Hepatocyte (in vitro differentiated cells): ENCODE measurements at regions not wholly inside any gene's neighbourhood (a gene's known extent, or its start where the extent isn't known, plus 50 kb on each side); places are given as distances from the start of the nearest gene placed in this dataset.

Experiments used
- EZH2 ChIP-seq: fragments of 200-600 bp; sonication (generic); IDR thresholded peaks from 2 replicates; pipeline ENCODE4 v1.6.1; 2016; ENCODE audit warnings: antibody characterized with exemption, mild to moderate bottlenecking, borderline replicate concordance
- TF ChIP-seq, protein P1 (sequence below): fragments of 200-600 bp; sonication (generic); IDR thresholded peaks from 2 replicates; pipeline ENCODE4 v1.5.1; 2016; ENCODE audit warnings: antibody characterized with exemption, mild to moderate bottlenecking; ENCODE audit not compliant: poor library complexity

DNA sequence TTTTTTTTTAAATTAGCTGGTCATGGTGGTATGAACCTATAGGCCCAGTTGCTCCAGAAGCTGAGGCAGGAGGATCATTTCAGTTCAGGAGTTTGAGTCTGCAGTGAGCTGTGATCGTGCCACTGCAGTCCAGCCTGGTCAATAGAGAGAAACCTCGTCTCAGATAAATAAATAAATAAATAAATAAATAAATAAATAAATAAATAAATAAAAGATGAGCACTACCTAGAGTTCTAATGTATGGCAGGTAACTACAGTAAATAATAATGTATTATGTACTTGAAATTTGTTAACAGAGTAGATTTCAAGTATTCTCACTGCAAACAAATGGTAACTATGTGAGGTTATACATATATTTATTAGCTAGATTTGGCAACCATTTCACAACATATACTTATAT, 697.9 kb upstream of the ID2 start:
- TF ChIP-seq, protein P1, sequence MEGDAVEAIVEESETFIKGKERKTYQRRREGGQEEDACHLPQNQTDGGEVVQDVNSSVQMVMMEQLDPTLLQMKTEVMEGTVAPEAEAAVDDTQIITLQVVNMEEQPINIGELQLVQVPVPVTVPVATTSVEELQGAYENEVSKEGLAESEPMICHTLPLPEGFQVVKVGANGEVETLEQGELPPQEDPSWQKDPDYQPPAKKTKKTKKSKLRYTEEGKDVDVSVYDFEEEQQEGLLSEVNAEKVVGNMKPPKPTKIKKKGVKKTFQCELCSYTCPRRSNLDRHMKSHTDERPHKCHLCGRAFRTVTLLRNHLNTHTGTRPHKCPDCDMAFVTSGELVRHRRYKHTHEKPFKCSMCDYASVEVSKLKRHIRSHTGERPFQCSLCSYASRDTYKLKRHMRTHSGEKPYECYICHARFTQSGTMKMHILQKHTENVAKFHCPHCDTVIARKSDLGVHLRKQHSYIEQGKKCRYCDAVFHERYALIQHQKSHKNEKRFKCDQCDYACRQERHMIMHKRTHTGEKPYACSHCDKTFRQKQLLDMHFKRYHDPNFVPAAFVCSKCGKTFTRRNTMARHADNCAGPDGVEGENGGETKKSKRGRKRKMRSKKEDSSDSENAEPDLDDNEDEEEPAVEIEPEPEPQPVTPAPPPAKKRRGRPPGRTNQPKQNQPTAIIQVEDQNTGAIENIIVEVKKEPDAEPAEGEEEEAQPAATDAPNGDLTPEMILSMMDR, result no peak
- no peak for TF ChIP-seq EZH2
